GM19452 (cell line): ENCODE measurements at regions not wholly inside any gene's neighbourhood (a gene's known extent, or its start where the extent isn't known, plus 50 kb on each side); places are given as distances from the start of the nearest gene placed in this dataset.

ENCODE experiments used
- ATAC-seq: cut with Tn5 transposase; IDR thresholded peaks from one replicate; pipeline ENCODE4 v1.9.1; 2021; ENCODE audit not compliant: unreplicated experiment

- no peak for ATAC-seq
Observed at GRCh38 chr12:23060161-23060560, 435.2 kb downstream of the ETNK1 start.

- ATAC-seq, result no peak
Observed at GRCh38 chr12:23063206-23063605, 438.2 kb downstream of the ETNK1 start.

GRCh38 chr12:23066095-23066494 lies 441.1 kb downstream of the ETNK1 start:
- no peak for ATAC-seq

- peak; percentile 83 for ATAC-seq
Observed at GRCh38 chr12:23083267-23083666, 458.3 kb downstream of the ETNK1 start.

- ATAC-seq, result no peak
Observed at GRCh38 chr12:23084236-23084995, 459.4 kb downstream of the ETNK1 start.

- no peak for ATAC-seq
Observed at GRCh38 chr12:23088594-23088993, 463.6 kb downstream of the ETNK1 start.

GRCh38 chr12:23093488-23093887 lies 468.5 kb downstream of the ETNK1 start:
- no peak for ATAC-seq

GRCh38 chr12:23096321-23096720 lies 471.4 kb downstream of the ETNK1 start:
- no peak for ATAC-seq

GRCh38 chr12:23098110-23098509 lies 473.1 kb downstream of the ETNK1 start:
- no peak for ATAC-seq

- no peak for ATAC-seq
Observed at GRCh38 chr12:23098517-23098916, 473.5 kb downstream of the ETNK1 start.

GRCh38 chr12:23099104-23099503 lies 474.1 kb downstream of the ETNK1 start:
- no peak for ATAC-seq

- ATAC-seq, result no peak
Observed at GRCh38 chr12:23099604-23100003, 474.6 kb downstream of the ETNK1 start.

- no peak for ATAC-seq
Observed at GRCh38 chr12:23108957-23109356, 484.0 kb downstream of the ETNK1 start.

GRCh38 chr12:23113781-23114180 lies 488.8 kb downstream of the ETNK1 start:
- ATAC-seq, result no peak

GRCh38 chr12:23115984-23116383 lies 491.0 kb downstream of the ETNK1 start:
- no peak for ATAC-seq

- no peak for ATAC-seq
Observed at GRCh38 chr12:23126794-23127193, 501.8 kb downstream of the ETNK1 start.

- no peak for ATAC-seq
Observed at GRCh38 chr12:23127701-23128100, 502.7 kb downstream of the ETNK1 start.

- no peak for ATAC-seq
Observed at GRCh38 chr12:23128462-23128861, 503.5 kb downstream of the ETNK1 start.

GRCh38 chr12:23132357-23132756 lies 507.4 kb downstream of the ETNK1 start:
- no peak for ATAC-seq

- no peak for ATAC-seq
Observed at GRCh38 chr12:23133471-23133870, 508.5 kb downstream of the ETNK1 start.

- ATAC-seq, result no peak
Observed at GRCh38 chr12:23139026-23139425, 514.1 kb downstream of the ETNK1 start.

GRCh38 chr12:23140710-23141109 lies 515.7 kb downstream of the ETNK1 start:
- no peak for ATAC-seq

- ATAC-seq, result no peak
Observed at GRCh38 chr12:23141335-23141734, 516.4 kb downstream of the ETNK1 start.
